ENCODE measurements at regions not wholly inside any gene's neighbourhood (a gene's known extent, or its start where the extent isn't known, plus 50 kb on each side); places are given as distances from the start of the nearest gene placed in this dataset.

DNA sequence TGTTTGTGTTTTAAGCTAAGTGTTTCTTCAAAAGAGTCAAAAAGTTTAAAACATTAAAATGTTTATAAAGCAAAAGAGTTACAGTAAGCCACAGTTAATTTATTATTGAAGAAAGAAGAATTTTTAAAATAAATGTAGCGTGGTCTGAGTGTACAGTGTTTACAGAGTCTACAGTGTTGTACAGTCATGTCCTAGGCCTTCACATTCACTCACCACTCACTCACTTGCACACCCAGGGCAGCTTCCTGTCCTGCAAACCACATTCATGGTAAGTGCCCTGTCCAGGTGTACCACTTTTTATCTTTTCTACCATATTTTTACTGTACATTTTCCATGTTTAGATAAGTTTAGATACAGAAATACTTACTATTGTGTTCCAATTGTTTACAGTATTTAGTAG is 239.7 kb upstream of the AGA start:
- TF ChIP-seq, protein P1, sequence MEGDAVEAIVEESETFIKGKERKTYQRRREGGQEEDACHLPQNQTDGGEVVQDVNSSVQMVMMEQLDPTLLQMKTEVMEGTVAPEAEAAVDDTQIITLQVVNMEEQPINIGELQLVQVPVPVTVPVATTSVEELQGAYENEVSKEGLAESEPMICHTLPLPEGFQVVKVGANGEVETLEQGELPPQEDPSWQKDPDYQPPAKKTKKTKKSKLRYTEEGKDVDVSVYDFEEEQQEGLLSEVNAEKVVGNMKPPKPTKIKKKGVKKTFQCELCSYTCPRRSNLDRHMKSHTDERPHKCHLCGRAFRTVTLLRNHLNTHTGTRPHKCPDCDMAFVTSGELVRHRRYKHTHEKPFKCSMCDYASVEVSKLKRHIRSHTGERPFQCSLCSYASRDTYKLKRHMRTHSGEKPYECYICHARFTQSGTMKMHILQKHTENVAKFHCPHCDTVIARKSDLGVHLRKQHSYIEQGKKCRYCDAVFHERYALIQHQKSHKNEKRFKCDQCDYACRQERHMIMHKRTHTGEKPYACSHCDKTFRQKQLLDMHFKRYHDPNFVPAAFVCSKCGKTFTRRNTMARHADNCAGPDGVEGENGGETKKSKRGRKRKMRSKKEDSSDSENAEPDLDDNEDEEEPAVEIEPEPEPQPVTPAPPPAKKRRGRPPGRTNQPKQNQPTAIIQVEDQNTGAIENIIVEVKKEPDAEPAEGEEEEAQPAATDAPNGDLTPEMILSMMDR (IDR thresholded peaks at IDR 0.05) = no peak
- TF ChIP-seq POLR2A (IDR thresholded peaks at IDR 0.05) (no peak), POLR2AphosphoS5 (IDR thresholded peaks at IDR 0.05; ENCODE audit: insufficient read depth in 1 of 2, low read depth in 1 of 2) (no peak)

Measured in vagina (tissue), 2 donors.